RWPE2 (cell line): ENCODE measurements at regions not wholly inside any gene's neighbourhood (a gene's known extent, or its start where the extent isn't known, plus 50 kb on each side); places are given as distances from the start of the nearest gene placed in this dataset.

Source experiments
- ATAC-seq: fragments of 200-7000 bp; cut with Tn5 transposase; 3 replicates; pipeline ENCODE4 v1.9.1; 2021; ENCODE audit warnings: low read depth
- DNase-seq: peaks from one replicate; pipeline ENCODE4 v3.0.0-alpha.2; 2020; ENCODE audit warnings: low spot score
- H3K27ac ChIP-seq: fragments of 450-650 bp; 2 replicates; pipeline ENCODE4 v1.5.1; 2017; ENCODE audit warnings: mild to moderate bottlenecking; ENCODE audit not compliant: poor library complexity, severe bottlenecking
- H3K27me3 ChIP-seq: fragments of 250-450 bp; sonication (Bioruptor Pico); 2 replicates; pipeline ENCODE4 v1.5.1; 2021; ENCODE audit warnings: mild to moderate bottlenecking, moderate library complexity; ENCODE audit not compliant: insufficient read depth, poor library complexity, severe bottlenecking
- H3K36me3 ChIP-seq: fragments of 250-450 bp; sonication (Bioruptor Pico); 2 replicates; pipeline ENCODE4 v1.5.1; 2020; ENCODE audit warnings: low read depth, mild to moderate bottlenecking, moderate library complexity
- H3K4me1 ChIP-seq: fragments of 250-450 bp; sonication (Bioruptor Pico); 2 replicates; pipeline ENCODE4 v1.5.1; 2021; ENCODE audit warnings: mild to moderate bottlenecking, moderate library complexity; ENCODE audit not compliant: insufficient read depth, poor library complexity, severe bottlenecking
- H3K4me3 ChIP-seq: fragments of 250-450 bp; sonication (Bioruptor Pico); 2 replicates; pipeline ENCODE4 v1.5.1; 2021; ENCODE audit warnings: mild to moderate bottlenecking, moderate library complexity; ENCODE audit not compliant: severe bottlenecking
- H3K9me3 ChIP-seq: fragments of 250-450 bp; sonication (Bioruptor Pico); 2 replicates; pipeline ENCODE4 v1.5.1; 2021; ENCODE audit warnings: mild to moderate bottlenecking, moderate library complexity; ENCODE audit not compliant: severe bottlenecking
- TF ChIP-seq, protein P1 (sequence below): fragments of 450-650 bp; IDR thresholded peaks from one replicate; pipeline ENCODE4 v1.5.1; 2017; ENCODE audit warnings: mild to moderate bottlenecking, moderate library complexity; ENCODE audit not compliant: poor library complexity, severe bottlenecking

DNA sequence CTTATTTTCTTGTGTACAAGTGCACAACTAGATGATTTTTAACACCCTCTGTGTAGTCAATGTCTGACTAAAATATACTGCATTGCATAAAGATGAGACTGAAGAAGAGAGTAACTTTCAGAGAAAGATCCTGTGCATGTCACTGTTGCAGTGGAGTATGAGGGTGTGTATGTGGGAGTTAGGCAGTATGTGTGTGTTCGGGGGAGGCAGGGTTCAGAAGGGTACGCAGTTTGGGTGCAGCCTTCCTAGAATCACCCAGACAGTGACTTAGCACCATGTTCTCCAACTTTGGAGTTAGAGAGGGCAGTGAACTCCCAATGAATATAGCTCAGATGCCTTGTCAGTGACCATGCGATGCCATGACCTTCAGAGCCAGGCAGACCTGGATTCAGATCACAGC lies 84.6 kb downstream of the LRATD1 start:
- no peak overlapping the region for H3K27ac ChIP-seq
- TF ChIP-seq, protein P1, sequence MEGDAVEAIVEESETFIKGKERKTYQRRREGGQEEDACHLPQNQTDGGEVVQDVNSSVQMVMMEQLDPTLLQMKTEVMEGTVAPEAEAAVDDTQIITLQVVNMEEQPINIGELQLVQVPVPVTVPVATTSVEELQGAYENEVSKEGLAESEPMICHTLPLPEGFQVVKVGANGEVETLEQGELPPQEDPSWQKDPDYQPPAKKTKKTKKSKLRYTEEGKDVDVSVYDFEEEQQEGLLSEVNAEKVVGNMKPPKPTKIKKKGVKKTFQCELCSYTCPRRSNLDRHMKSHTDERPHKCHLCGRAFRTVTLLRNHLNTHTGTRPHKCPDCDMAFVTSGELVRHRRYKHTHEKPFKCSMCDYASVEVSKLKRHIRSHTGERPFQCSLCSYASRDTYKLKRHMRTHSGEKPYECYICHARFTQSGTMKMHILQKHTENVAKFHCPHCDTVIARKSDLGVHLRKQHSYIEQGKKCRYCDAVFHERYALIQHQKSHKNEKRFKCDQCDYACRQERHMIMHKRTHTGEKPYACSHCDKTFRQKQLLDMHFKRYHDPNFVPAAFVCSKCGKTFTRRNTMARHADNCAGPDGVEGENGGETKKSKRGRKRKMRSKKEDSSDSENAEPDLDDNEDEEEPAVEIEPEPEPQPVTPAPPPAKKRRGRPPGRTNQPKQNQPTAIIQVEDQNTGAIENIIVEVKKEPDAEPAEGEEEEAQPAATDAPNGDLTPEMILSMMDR = no peak

DNA sequence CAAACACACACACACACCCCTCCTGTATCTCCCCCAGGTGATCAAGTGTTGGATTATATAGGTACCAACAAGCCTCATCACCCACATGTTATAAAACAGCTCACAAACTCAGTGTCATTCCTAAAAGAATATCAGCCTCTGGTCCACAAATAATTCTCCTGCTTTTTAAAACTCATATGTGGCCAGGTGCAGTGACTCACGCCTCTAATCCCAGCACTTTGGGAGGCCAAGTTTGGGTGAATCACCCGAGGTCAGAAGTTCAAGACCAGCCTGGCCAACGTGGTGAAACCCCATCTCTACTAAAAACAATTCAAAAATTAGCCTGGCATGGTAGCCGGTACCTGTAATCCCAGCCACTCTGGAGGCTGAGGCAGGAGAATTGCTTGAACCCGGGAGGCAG lies 87.8 kb downstream of the LRATD1 start:
- no peaks in the 10 kb centered on the region for H3K9me3 ChIP-seq
- H3K4me3 ChIP-seq = no peak overlapping the region
- no peaks in the 10 kb centered on the region for H3K4me1 ChIP-seq
- peak; percentile 64; the same call in 2 of the 3 replicates for ATAC-seq
- H3K27ac ChIP-seq = no peak overlapping the region
- no peak for DNase-seq
- TF ChIP-seq, protein P1 = no peak
- H3K36me3 ChIP-seq = no peaks in the 10 kb centered on the region
- H3K27me3 ChIP-seq = no peaks in the 10 kb centered on the region

More for the DNA sequence above, 84.6 kb downstream of the LRATD1 start:
- Histone ChIP-seq H3K9me3 (no peaks in the 10 kb centered on the region), H3K4me3 (no peak overlapping the region), H3K27me3 (no peaks in the 10 kb centered on the region), H3K36me3 (no peaks in the 10 kb centered on the region), H3K4me1 (no peaks in the 10 kb centered on the region)
- DNase-seq (no peak), ATAC-seq (no peak)

DNA sequence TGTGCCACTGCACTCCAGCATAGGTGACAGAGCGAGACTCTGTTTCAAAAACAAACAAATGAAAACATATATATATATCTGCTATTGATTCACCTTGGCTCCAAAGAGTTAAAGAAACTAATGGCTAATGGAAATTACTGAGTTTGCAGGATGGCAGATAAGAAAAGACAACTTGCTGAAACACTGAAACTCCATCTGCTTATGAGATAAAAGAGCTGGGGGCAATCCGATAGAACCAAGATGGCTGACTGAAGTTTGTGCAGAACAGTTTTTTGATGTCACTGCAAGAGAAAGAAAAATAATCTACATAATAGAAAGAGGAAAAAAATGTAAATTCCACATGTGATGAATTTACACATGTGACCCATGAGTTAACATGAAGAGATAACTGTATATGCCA lies 88.2 kb downstream of the LRATD1 start:
- TF ChIP-seq, protein P1 = no peak
- no peak for DNase-seq
- no peaks in the 10 kb centered on the region for H3K9me3 ChIP-seq
- H3K36me3 ChIP-seq = no peaks in the 10 kb centered on the region
- no peaks in the 10 kb centered on the region for H3K27me3 ChIP-seq
- ATAC-seq = no peak
- H3K4me1 ChIP-seq = no peaks in the 10 kb centered on the region
- H3K4me3 ChIP-seq = no peak overlapping the region
- no peak overlapping the region for H3K27ac ChIP-seq

DNA sequence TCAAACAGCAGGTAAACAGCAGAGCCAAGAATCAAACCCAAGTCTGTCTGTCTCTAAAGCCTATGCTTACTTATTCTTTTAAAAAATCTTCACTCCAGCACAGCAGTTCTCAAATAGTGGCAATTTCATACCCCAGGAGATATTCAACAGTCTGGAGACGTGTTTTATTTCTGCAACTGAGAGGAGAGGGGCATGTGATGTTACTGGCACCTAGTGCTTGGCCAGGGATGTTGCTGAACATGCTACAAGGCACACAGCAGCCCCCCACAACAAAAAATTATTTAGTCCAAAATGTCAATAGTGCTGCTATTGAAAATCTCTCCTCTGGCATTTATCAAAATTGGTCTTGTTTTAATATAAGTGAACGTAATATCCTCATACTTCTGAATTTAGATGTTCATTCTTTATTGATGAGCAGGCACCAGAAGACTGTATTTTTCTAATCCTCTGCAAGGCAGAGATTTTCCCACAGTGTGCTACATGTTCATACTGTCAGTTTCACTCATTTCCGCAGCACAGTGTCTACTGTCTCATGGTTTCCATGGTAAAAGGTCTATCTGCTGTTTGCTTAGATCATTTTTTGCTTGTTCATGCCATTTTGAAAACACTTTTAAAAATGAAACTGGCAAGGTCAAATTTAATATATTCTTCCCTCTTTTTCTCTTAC lies 90.5 kb downstream of the LRATD1 start:
- H3K27me3 ChIP-seq = no peaks in the 10 kb centered on the region
- H3K36me3 ChIP-seq = no peaks in the 10 kb centered on the region
- H3K9me3 ChIP-seq = no peaks in the 10 kb centered on the region
- ATAC-seq = no peak
- no peak for DNase-seq
- H3K4me3 ChIP-seq = no peak overlapping the region
- H3K27ac ChIP-seq = no peak overlapping the region
- TF ChIP-seq, protein P1 = no peak
- H3K4me1 ChIP-seq = no peaks in the 10 kb centered on the region

DNA sequence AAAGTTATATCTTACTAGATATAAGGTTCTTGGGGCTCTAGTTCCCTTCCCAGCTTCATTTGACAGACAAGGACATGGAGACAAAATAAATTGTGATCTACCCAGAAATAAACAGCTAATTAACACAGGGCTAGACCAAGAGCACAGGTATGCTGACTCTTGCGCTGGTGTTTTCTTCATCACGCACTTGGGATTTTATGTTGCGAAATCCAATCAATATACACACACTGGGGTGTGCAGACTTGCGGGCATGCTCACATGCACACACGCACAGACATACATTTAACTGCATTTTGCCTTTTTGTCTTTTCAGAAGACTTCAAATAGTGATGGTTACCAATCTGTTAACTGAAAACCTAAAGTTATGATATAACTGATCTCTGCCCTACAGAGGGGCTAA lies 91.2 kb downstream of the LRATD1 start:
- ATAC-seq (no peak), DNase-seq (no peak)
- Histone ChIP-seq H3K9me3 (no peaks in the 10 kb centered on the region), H3K27me3 (no peaks in the 10 kb centered on the region), H3K4me1 (no peaks in the 10 kb centered on the region), H3K4me3 (no peak overlapping the region), H3K36me3 (no peaks in the 10 kb centered on the region), H3K27ac (no peak overlapping the region)
- TF ChIP-seq, protein P1 = no peak
